Superior temporal gyrus (tissue), 1 donor: ENCODE measurements at regions not wholly inside any gene's neighbourhood (a gene's known extent, or its start where the extent isn't known, plus 50 kb on each side); places are given as distances from the start of the nearest gene placed in this dataset.
"Not testable (repeated sequence)": the region's sequence is repeated elsewhere in the genome, so short reads cannot be mapped to it uniquely, and the experiment has no call there.

Experiments used
- DNase-seq: peaks from one replicate; pipeline ENCODE4 v3.0.0-alpha.2; 2016; ENCODE audit errors: extremely low spot score

GRCh38 chr5:74534397-74535129 lies 106.0 kb downstream of the ENC1 start:
- DNase-seq = no peak

- no peak for DNase-seq
These were observed 110.0 kb downstream of the ENC1 start for GRCh38 chr5:74530326-74531050.

- no peak for DNase-seq
These were observed 111.4 kb downstream of the ENC1 start for GRCh38 chr5:74529101-74529500.

- no peak for DNase-seq
These were observed 114.4 kb downstream of the ENC1 start for GRCh38 chr5:74526111-74526510.

- DNase-seq = not testable (repeated sequence)
These were observed 115.8 kb downstream of the ENC1 start for GRCh38 chr5:74524767-74525166.

- DNase-seq = not testable (repeated sequence)
These were observed 116.8 kb downstream of the ENC1 start for GRCh38 chr5:74523698-74524097.

- DNase-seq = not testable (repeated sequence)
These were observed 117.7 kb downstream of the ENC1 start for GRCh38 chr5:74522838-74523237.

- DNase-seq = peak; percentile 65
These were observed 119.1 kb downstream of the ENC1 start for GRCh38 chr5:74521401-74521800.

- no peak for DNase-seq
These were observed 120.8 kb downstream of the ENC1 start for GRCh38 chr5:74519679-74520078.

GRCh38 chr5:74519161-74519571 lies 121.4 kb downstream of the ENC1 start:
- DNase-seq = no peak

GRCh38 chr5:74517700-74518099 lies 122.8 kb downstream of the ENC1 start:
- DNase-seq = no peak

GRCh38 chr5:74516211-74516636 lies 124.3 kb downstream of the ENC1 start:
- no peak for DNase-seq

GRCh38 chr5:74514888-74515551 lies 125.5 kb downstream of the ENC1 start:
- no peak for DNase-seq

- not testable (repeated sequence) for DNase-seq
These were observed 128.8 kb downstream of the ENC1 start for GRCh38 chr5:74511770-74512169.

- no peak for DNase-seq
These were observed 130.0 kb downstream of the ENC1 start for GRCh38 chr5:74510476-74511075.

- DNase-seq = no peak
These were observed 133.0 kb downstream of the ENC1 start for GRCh38 chr5:74507370-74508005.

GRCh38 chr5:74506119-74506518 lies 134.4 kb downstream of the ENC1 start:
- no peak for DNase-seq

GRCh38 chr5:74504463-74504862 lies 136.1 kb downstream of the ENC1 start:
- no peak for DNase-seq

- DNase-seq = no peak
These were observed 138.0 kb downstream of the ENC1 start for GRCh38 chr5:74502479-74502950.

GRCh38 chr5:74501674-74502478 lies 138.7 kb downstream of the ENC1 start:
- DNase-seq = no peak
